ENCODE measurements at regions not wholly inside any gene's neighbourhood (a gene's known extent, or its start where the extent isn't known, plus 50 kb on each side); places are given as distances from the start of the nearest gene placed in this dataset.

- no peak for DNase-seq (ENCODE audit: extremely low read depth, low read depth, low spot score)
These were observed 204.8 kb upstream of the HS6ST1 start for GRCh38 chr2:128523457-128523856.

- no peak for DNase-seq (ENCODE audit: extremely low read depth, low read depth, low spot score)
These were observed 205.5 kb upstream of the HS6ST1 start for GRCh38 chr2:128524183-128524582.

- no peak for DNase-seq (ENCODE audit: extremely low read depth, low read depth, low spot score)
These were observed 207.0 kb upstream of the HS6ST1 start for GRCh38 chr2:128525653-128526052.

GRCh38 chr2:128526455-128526976, 207.8 kb upstream of the HS6ST1 start:
- no peak for DNase-seq (ENCODE audit: extremely low read depth, low read depth, low spot score)

GRCh38 chr2:128528133-128528532, 209.5 kb upstream of the HS6ST1 start:
- DNase-seq (ENCODE audit: extremely low read depth, low read depth, low spot score), result no peak

GRCh38 chr2:128530025-128530573, 211.4 kb upstream of the HS6ST1 start:
- no peak for DNase-seq (ENCODE audit: extremely low read depth, low read depth, low spot score)

GRCh38 chr2:128531856-128532255, 213.2 kb upstream of the HS6ST1 start:
- DNase-seq (ENCODE audit: extremely low read depth, low read depth, low spot score), result no peak

- no peak for DNase-seq (ENCODE audit: extremely low read depth, low read depth, low spot score)
These were observed 214.4 kb upstream of the HS6ST1 start for GRCh38 chr2:128533101-128533500.

GRCh38 chr2:128534688-128535392, 216.2 kb upstream of the HS6ST1 start:
- DNase-seq (ENCODE audit: extremely low read depth, low read depth, low spot score), result no peak

- no peak for DNase-seq (ENCODE audit: extremely low read depth, low read depth, low spot score)
These were observed 217.3 kb upstream of the HS6ST1 start for GRCh38 chr2:128535953-128536352.

GRCh38 chr2:128536925-128537620, 218.4 kb upstream of the HS6ST1 start:
- no peak for DNase-seq (ENCODE audit: extremely low read depth, low read depth, low spot score)

- no peak for DNase-seq (ENCODE audit: extremely low read depth, low read depth, low spot score)
These were observed 219.0 kb upstream of the HS6ST1 start for GRCh38 chr2:128537646-128538045.

GRCh38 chr2:128538396-128538795, 219.7 kb upstream of the HS6ST1 start:
- DNase-seq (ENCODE audit: extremely low read depth, low read depth, low spot score), result no peak

GRCh38 chr2:128540670-128541069, 222.0 kb upstream of the HS6ST1 start:
- DNase-seq (ENCODE audit: extremely low read depth, low read depth, low spot score), result no peak

- DNase-seq (ENCODE audit: extremely low read depth, low read depth, low spot score), result no peak
These were observed 222.8 kb upstream of the HS6ST1 start for GRCh38 chr2:128541448-128541847.

- no peak for DNase-seq (ENCODE audit: extremely low read depth, low read depth, low spot score)
These were observed 224.4 kb upstream of the HS6ST1 start for GRCh38 chr2:128543036-128543435.

- DNase-seq (ENCODE audit: extremely low read depth, low read depth, low spot score), result no peak
These were observed 225.0 kb upstream of the HS6ST1 start for GRCh38 chr2:128543646-128544045.

GRCh38 chr2:128544321-128545037, 225.8 kb upstream of the HS6ST1 start:
- DNase-seq (ENCODE audit: extremely low read depth, low read depth, low spot score), result no peak

- no peak for DNase-seq (ENCODE audit: extremely low read depth, low read depth, low spot score)
These were observed 226.4 kb upstream of the HS6ST1 start for GRCh38 chr2:128545085-128545484.

GRCh38 chr2:128545829-128546228, 227.2 kb upstream of the HS6ST1 start:
- no peak for DNase-seq (ENCODE audit: extremely low read depth, low read depth, low spot score)

- DNase-seq (ENCODE audit: extremely low read depth, low read depth, low spot score), result no peak
These were observed 229.0 kb upstream of the HS6ST1 start for GRCh38 chr2:128547667-128548066.
